ENCODE measurements at regions not wholly inside any gene's neighbourhood (a gene's known extent, or its start where the extent isn't known, plus 50 kb on each side); places are given as distances from the start of the nearest gene placed in this dataset.

GRCh38 chr9:16951502-16951901 lies 81.0 kb upstream of the BNC2 start:
- no peak overlapping the region for H3K27ac ChIP-seq (ENCODE audit: low read depth, low read length)
- H3K79me2 ChIP-seq (ENCODE audit: insufficient read depth, low read length), result no peaks in the 10 kb centered on the region
- no peak for DNase-seq (ENCODE audit: insufficient read length, low spot score, missing footprints)
- H3K27me3 ChIP-seq (ENCODE audit: insufficient read depth, low read length), result no peaks in the 10 kb centered on the region
- no peak overlapping the region for H3K4me3 ChIP-seq (ENCODE audit: insufficient read depth, low read length)
- no peak overlapping the region for H3K4me2 ChIP-seq (ENCODE audit: insufficient read depth, low read length)
- no peak overlapping the region for H2AFZ ChIP-seq (ENCODE audit: low read length)
- no peaks in the 10 kb centered on the region for H3K4me1 ChIP-seq (ENCODE audit: insufficient read depth, low read length)
- H3K36me3 ChIP-seq (ENCODE audit: insufficient read depth, low read length), result no peaks in the 10 kb centered on the region
- TF ChIP-seq, protein P1, sequence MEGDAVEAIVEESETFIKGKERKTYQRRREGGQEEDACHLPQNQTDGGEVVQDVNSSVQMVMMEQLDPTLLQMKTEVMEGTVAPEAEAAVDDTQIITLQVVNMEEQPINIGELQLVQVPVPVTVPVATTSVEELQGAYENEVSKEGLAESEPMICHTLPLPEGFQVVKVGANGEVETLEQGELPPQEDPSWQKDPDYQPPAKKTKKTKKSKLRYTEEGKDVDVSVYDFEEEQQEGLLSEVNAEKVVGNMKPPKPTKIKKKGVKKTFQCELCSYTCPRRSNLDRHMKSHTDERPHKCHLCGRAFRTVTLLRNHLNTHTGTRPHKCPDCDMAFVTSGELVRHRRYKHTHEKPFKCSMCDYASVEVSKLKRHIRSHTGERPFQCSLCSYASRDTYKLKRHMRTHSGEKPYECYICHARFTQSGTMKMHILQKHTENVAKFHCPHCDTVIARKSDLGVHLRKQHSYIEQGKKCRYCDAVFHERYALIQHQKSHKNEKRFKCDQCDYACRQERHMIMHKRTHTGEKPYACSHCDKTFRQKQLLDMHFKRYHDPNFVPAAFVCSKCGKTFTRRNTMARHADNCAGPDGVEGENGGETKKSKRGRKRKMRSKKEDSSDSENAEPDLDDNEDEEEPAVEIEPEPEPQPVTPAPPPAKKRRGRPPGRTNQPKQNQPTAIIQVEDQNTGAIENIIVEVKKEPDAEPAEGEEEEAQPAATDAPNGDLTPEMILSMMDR (IDR thresholded peaks at IDR 0.05; ENCODE audit: extremely low read depth, low read depth, low read length), result no peak
- no peaks in the 10 kb centered on the region for H4K20me1 ChIP-seq (ENCODE audit: insufficient read depth, low read length)
- H3K9me3 ChIP-seq (ENCODE audit: low read depth, low read length), result no peaks in the 10 kb centered on the region

- no peak overlapping the region for H3K27ac ChIP-seq (ENCODE audit: low read depth, low read length)
- H2AFZ ChIP-seq (ENCODE audit: low read length), result no peak overlapping the region
- H3K4me3 ChIP-seq (ENCODE audit: insufficient read depth, low read length), result no peak overlapping the region
- no peaks in the 10 kb centered on the region for H3K9me3 ChIP-seq (ENCODE audit: low read depth, low read length)
- TF ChIP-seq, protein P1 (IDR thresholded peaks at IDR 0.05; ENCODE audit: extremely low read depth, low read depth, low read length), result no peak
- no peaks in the 10 kb centered on the region for H4K20me1 ChIP-seq (ENCODE audit: insufficient read depth, low read length)
- no peaks in the 10 kb centered on the region for H3K27me3 ChIP-seq (ENCODE audit: insufficient read depth, low read length)
- H3K4me1 ChIP-seq (ENCODE audit: insufficient read depth, low read length), result no peaks in the 10 kb centered on the region
- no peaks in the 10 kb centered on the region for H3K79me2 ChIP-seq (ENCODE audit: insufficient read depth, low read length)
- no peaks in the 10 kb centered on the region for H3K36me3 ChIP-seq (ENCODE audit: insufficient read depth, low read length)
- no peak for DNase-seq (ENCODE audit: insufficient read length, low spot score, missing footprints)
- H3K4me2 ChIP-seq (ENCODE audit: insufficient read depth, low read length), result no peak overlapping the region
Observed at GRCh38 chr9:16950051-16950450, 79.6 kb upstream of the BNC2 start.

DNA sequence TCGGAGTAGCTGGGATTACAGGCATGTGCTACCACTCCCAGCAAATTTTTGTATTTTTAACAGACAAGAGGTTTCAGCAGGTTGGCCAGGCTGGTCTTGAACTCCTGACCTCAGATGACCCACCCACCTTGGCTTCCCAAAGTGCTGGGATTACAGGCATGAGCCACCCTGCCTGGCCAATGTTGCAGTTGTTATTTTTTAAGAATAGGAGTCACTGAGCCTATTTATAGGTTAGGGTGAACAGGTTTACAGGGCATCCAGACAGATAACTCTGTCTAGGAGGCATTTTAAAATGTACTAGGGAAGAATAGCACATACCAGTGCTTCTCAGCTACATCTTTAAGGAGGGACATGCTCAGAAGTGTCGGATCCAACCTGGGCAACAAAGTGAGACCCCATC lies 60.1 kb upstream of the BNC2 start:
- no peaks in the 10 kb centered on the region for H3K9me3 ChIP-seq (ENCODE audit: low read depth, low read length)
- TF ChIP-seq, protein P1 (IDR thresholded peaks at IDR 0.05; ENCODE audit: extremely low read depth, low read depth, low read length), result no peak

GRCh38 chr9:16928179-16928945 lies 57.9 kb upstream of the BNC2 start:
- H3K79me2 ChIP-seq (ENCODE audit: insufficient read depth, low read length), result no peaks in the 10 kb centered on the region
- no peaks in the 10 kb centered on the region for H4K20me1 ChIP-seq (ENCODE audit: insufficient read depth, low read length)
- H3K27ac ChIP-seq (ENCODE audit: low read depth, low read length), result no peak overlapping the region
- no peak overlapping the region for H3K4me3 ChIP-seq (ENCODE audit: insufficient read depth, low read length)
- no peaks in the 10 kb centered on the region for H3K9me3 ChIP-seq (ENCODE audit: low read depth, low read length)
- peaks cover 3% of the 10 kb centered on the region for H3K4me1 ChIP-seq (ENCODE audit: insufficient read depth, low read length)
- H3K4me2 ChIP-seq (ENCODE audit: insufficient read depth, low read length), result no peak overlapping the region
- H2AFZ ChIP-seq (ENCODE audit: low read length), result peak overlapping the region; percentile 8
- TF ChIP-seq, protein P1 (IDR thresholded peaks at IDR 0.05; ENCODE audit: extremely low read depth, low read depth, low read length), result no peak
- no peaks in the 10 kb centered on the region for H3K27me3 ChIP-seq (ENCODE audit: insufficient read depth, low read length)
- H3K36me3 ChIP-seq (ENCODE audit: insufficient read depth, low read length), result no peaks in the 10 kb centered on the region
- DNase-seq (ENCODE audit: insufficient read length, low spot score, missing footprints), result no peak

More for the DNA sequence above, 60.1 kb upstream of the BNC2 start:
- Histone ChIP-seq H2AFZ (ENCODE audit: low read length) (no peak overlapping the region), H4K20me1 (ENCODE audit: insufficient read depth, low read length) (no peaks in the 10 kb centered on the region), H3K36me3 (ENCODE audit: insufficient read depth, low read length) (no peaks in the 10 kb centered on the region), H3K4me1 (ENCODE audit: insufficient read depth, low read length) (peaks cover 3% of the 10 kb centered on the region), H3K27ac (ENCODE audit: low read depth, low read length) (no peak overlapping the region), H3K4me3 (ENCODE audit: insufficient read depth, low read length) (no peak overlapping the region), H3K27me3 (ENCODE audit: insufficient read depth, low read length) (no peaks in the 10 kb centered on the region), H3K79me2 (ENCODE audit: insufficient read depth, low read length) (no peaks in the 10 kb centered on the region), H3K4me2 (ENCODE audit: insufficient read depth, low read length) (no peak overlapping the region)
- no peak for DNase-seq (ENCODE audit: insufficient read length, low spot score, missing footprints)

All from osteoblast (primary cell).